Nephron (organoid): ENCODE measurements at regions not wholly inside any gene's neighbourhood (a gene's known extent, or its start where the extent isn't known, plus 50 kb on each side); places are given as distances from the start of the nearest gene placed in this dataset.

Experiments
- H3K27ac Mint-ChIP-seq, 3 experiments: 2 replicates each; pipeline ENCODE4 v1.8.0; 2020; ENCODE audit warnings: mixed read lengths in 3 of 3, mild to moderate bottlenecking in 2 of 3, moderate library complexity in 1 of 3
- H3K27me3 Mint-ChIP-seq: 2 replicates; pipeline ENCODE4 v1.8.0; 2021; ENCODE audit warnings: low read depth, mild to moderate bottlenecking, moderate library complexity, mixed read lengths
- H3K36me3 Mint-ChIP-seq: 2 replicates; pipeline ENCODE4 v1.8.0; 2020; ENCODE audit warnings: low read depth, mixed read lengths
- H3K4me1 Mint-ChIP-seq: 2 replicates; pipeline ENCODE4 v1.8.0; 2020; ENCODE audit warnings: mixed read lengths
- H3K4me3 Mint-ChIP-seq, 3 experiments: 2 replicates each; pipeline ENCODE4 v1.8.0; 2020; ENCODE audit warnings: mild to moderate bottlenecking in 3 of 3, mixed read lengths in 3 of 3, moderate library complexity in 2 of 3
- H3K9me3 Mint-ChIP-seq: 2 replicates; pipeline ENCODE4 v1.8.0; 2020; ENCODE audit warnings: mixed read lengths
- TF ChIP-seq, protein P1 (sequence below), 3 experiments: fragments of 200-600 bp; sonication (generic); IDR thresholded peaks; one replicate each; pipeline ENCODE4 v1.5.0; 2021; ENCODE audit warnings: antibody characterized with exemption in 3 of 3; ENCODE audit not compliant: unreplicated experiment in 3 of 3

DNA sequence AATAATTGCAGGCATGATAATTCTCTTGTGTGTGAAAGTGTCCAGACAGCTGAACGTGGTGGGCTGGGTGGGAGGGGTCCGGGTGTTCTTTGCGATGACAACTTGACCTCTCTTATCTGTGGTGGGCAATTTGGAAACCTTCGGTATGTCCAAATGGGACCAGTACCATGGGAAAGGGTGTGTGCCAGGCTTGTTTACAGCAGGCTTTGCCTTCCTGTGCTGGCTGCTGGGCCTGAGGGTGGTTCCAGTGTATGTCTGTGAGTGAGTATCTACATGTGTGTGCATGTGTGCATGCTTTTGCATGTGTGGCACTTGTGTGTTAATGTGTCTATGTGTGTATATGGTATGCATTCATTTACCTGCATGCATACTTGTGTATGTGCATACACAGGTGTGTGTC lies 166.4 kb downstream of the GADD45G start:
- H3K4me1 Mint-ChIP-seq = peaks cover 19% of the 10 kb centered on the region

DNA sequence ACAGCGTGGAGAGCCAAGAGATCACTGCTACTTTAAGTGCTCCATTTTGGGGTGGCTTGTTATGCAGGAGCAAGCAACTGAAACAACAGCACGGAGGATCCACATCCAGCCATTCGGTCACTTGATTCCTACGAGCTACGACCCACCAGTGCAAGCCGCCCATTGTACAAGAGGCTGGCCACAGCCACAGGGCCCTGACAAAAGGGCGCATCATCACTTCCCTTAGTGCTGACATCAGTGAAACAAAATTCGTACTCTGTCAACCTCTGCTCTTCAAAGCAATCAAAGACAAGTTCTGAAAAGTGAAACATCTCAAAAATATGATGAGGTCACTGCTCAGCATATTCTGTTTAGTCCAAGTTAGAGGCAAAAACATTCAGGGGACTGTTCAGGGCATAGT lies 168.4 kb downstream of the GADD45G start:
- Mint-ChIP-seq H3K4me1 (peaks cover 30% of the 10 kb centered on the region), H3K4me3 (no peak overlapping the region)

More for the DNA sequence above, 166.4 kb downstream of the GADD45G start:
- Mint-ChIP-seq H3K27ac (no peak overlapping the region), H3K9me3 (no peaks in the 10 kb centered on the region), H3K36me3 (no peaks in the 10 kb centered on the region), H3K27me3 (peaks cover 26% of the 10 kb centered on the region), H3K4me3 (no peak overlapping the region)
- TF ChIP-seq, protein P1, sequence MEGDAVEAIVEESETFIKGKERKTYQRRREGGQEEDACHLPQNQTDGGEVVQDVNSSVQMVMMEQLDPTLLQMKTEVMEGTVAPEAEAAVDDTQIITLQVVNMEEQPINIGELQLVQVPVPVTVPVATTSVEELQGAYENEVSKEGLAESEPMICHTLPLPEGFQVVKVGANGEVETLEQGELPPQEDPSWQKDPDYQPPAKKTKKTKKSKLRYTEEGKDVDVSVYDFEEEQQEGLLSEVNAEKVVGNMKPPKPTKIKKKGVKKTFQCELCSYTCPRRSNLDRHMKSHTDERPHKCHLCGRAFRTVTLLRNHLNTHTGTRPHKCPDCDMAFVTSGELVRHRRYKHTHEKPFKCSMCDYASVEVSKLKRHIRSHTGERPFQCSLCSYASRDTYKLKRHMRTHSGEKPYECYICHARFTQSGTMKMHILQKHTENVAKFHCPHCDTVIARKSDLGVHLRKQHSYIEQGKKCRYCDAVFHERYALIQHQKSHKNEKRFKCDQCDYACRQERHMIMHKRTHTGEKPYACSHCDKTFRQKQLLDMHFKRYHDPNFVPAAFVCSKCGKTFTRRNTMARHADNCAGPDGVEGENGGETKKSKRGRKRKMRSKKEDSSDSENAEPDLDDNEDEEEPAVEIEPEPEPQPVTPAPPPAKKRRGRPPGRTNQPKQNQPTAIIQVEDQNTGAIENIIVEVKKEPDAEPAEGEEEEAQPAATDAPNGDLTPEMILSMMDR (IDR thresholded peaks at IDR 0.05; ENCODE audit: unreplicated experiment in 3 of 3) = no peak

DNA sequence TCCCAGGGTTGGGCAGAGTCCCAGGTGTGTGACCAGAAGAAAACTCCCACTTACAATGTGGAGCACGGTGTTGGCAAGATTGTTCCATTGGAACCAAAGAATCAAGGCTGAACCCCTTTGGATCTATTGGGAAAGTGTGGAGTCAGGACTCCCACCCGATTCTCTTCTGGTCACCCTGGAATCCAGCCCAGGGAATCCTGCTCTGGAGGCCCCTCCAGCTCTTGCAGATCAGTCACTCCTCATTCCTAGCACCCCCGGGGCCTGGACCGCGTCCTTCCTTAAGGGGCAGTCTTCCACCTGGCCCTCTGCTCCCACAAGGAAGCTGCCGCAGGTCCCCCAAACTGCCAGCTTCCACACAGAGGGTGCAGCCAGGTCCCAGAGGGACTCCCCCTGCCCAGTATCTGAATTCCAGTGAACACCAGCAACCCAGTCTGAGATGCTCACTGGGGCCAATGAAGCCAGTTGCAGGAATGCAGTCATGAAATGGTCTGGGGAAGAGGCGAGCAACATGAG lies 170.1 kb downstream of the GADD45G start:
- Mint-ChIP-seq H3K4me1 (peaks cover 46% of the 10 kb centered on the region), H3K4me3 (no peak overlapping the region), H3K27me3 (peaks cover 44% of the 10 kb centered on the region), H3K9me3 (no peaks in the 10 kb centered on the region), H3K27ac (no peak overlapping the region), H3K36me3 (no peaks in the 10 kb centered on the region)
- TF ChIP-seq, protein P1 (IDR thresholded peaks at IDR 0.05; ENCODE audit: unreplicated experiment in 3 of 3) = no peak

More for the DNA sequence above, 168.4 kb downstream of the GADD45G start:
- H3K36me3 Mint-ChIP-seq = no peaks in the 10 kb centered on the region
- H3K27me3 Mint-ChIP-seq = peaks cover 37% of the 10 kb centered on the region
- TF ChIP-seq, protein P1 (IDR thresholded peaks at IDR 0.05; ENCODE audit: unreplicated experiment in 3 of 3) = no peak
- H3K9me3 Mint-ChIP-seq = no peaks in the 10 kb centered on the region
- H3K27ac Mint-ChIP-seq = no peak overlapping the region

DNA sequence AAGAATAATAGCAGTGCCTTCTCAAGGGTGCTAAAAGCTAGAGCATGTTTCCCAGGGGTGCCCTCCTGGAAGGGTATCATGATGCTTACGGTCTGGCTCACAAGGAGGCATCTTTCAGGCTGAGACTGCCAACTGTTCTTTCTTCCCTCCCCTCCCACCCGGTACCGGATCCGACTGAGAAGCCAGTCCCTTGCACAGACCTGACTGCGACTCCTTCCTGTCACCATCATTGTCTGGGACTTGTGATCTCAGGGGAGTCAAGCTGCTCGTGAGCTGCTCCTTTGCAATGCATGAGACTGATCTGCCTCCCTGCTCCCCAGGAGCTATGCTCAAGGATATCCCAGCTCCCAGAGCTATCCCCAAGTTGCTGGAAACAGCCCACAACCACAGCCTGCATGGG lies 170.8 kb downstream of the GADD45G start:
- peaks cover 44% of the 10 kb centered on the region for H3K27me3 Mint-ChIP-seq
- no peak overlapping the region for H3K27ac Mint-ChIP-seq
- H3K9me3 Mint-ChIP-seq = no peaks in the 10 kb centered on the region

DNA sequence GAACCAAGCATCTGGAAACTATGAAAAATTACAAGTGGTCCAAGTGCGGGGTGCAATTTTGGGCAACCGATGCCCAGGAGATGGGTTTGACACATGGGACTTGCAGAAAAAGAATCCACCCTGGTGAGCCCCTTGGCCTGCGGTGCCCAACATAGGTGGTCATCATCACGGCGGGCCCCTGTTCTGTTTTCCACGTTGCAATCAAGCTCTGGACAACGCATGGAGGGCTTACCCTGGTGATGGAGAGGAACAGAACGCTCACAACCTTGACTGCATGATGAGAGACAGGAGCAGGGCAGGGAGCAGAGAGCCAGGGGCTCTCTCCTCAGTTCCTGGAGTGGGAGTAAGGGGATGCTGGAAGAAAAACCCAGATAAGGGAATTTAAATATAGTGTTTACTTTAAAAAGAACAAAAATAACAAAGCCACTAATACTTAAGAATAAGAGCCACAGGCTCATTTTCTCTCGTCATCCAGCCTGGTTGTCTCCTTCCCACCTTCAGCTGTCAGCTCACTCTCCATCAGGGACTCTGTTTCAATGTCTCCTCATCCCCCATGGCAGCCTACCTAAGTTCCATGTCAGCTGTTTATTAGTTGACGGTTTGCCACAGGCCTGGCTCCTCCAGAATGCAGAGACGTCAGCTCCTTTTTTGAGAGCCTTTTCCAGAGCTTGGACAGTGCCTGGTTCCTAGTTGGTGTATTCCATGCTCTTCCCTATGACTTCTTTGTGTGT lies 172.1 kb downstream of the GADD45G start:
- H3K36me3 Mint-ChIP-seq = no peaks in the 10 kb centered on the region
- peaks cover 51% of the 10 kb centered on the region for H3K4me1 Mint-ChIP-seq
- H3K27me3 Mint-ChIP-seq = peaks cover 43% of the 10 kb centered on the region
- no peak overlapping the region for H3K4me3 Mint-ChIP-seq
- no peaks in the 10 kb centered on the region for H3K9me3 Mint-ChIP-seq
- no peak overlapping the region for H3K27ac Mint-ChIP-seq
- TF ChIP-seq, protein P1 (IDR thresholded peaks at IDR 0.05; ENCODE audit: unreplicated experiment in 3 of 3) = no peak

More for the DNA sequence above, 170.8 kb downstream of the GADD45G start:
- no peak overlapping the region for H3K4me3 Mint-ChIP-seq
- peaks cover 42% of the 10 kb centered on the region for H3K4me1 Mint-ChIP-seq
- H3K36me3 Mint-ChIP-seq = no peaks in the 10 kb centered on the region
- TF ChIP-seq, protein P1 (IDR thresholded peaks at IDR 0.05; ENCODE audit: unreplicated experiment in 3 of 3) = no peak

DNA sequence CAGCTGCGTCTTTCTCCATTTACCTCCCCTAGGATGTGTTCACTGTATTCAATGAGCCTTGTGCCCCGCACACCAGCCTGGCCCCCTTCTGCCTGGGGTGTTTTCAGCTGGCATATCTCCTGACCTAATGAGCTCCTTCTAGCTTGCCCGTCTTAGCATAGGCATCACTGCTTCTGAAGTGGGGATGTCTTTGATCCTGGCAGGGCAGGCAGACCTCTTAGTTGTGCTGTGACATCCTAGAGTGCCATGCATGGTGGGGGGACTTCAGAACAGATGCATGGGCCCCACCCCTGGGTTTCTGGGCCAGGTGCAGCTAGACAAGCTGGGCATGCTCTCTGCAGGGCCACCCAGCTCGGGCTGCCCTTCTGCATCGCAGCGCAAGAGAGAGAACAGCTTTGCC lies 172.7 kb downstream of the GADD45G start:
- H3K4me1 Mint-ChIP-seq = peaks cover 53% of the 10 kb centered on the region
- TF ChIP-seq, protein P1 (IDR thresholded peaks at IDR 0.05; ENCODE audit: unreplicated experiment in 3 of 3) = no peak
- H3K4me3 Mint-ChIP-seq = no peak overlapping the region
- no peaks in the 10 kb centered on the region for H3K36me3 Mint-ChIP-seq
- H3K27me3 Mint-ChIP-seq = peaks cover 41% of the 10 kb centered on the region
- no peak overlapping the region for H3K27ac Mint-ChIP-seq
- no peaks in the 10 kb centered on the region for H3K9me3 Mint-ChIP-seq
